Stomach smooth muscle (tissue), 2 donors: ENCODE measurements at regions not wholly inside any gene's neighbourhood (a gene's known extent, or its start where the extent isn't known, plus 50 kb on each side); places are given as distances from the start of the nearest gene placed in this dataset.

Source experiments
- H3K27ac ChIP-seq: one replicate; pipeline ENCODE4 v1.7.0; 2013; ENCODE audit warnings: mild to moderate bottlenecking, low read length, inconsistent platforms
- H3K27me3 ChIP-seq, 2 donors: one replicate each; pipeline ENCODE4 v1.7.0; 2013; ENCODE audit warnings: low read length in 2 of 2; ENCODE audit not compliant: insufficient read depth in 2 of 2, control insufficient read depth in 1 of 2
- H3K36me3 ChIP-seq, 2 donors: one replicate each; pipeline ENCODE4 v1.7.0; 2013; ENCODE audit warnings: low read length in 2 of 2; ENCODE audit not compliant: control insufficient read depth in 2 of 2, insufficient read depth in 2 of 2
- H3K4me1 ChIP-seq: one replicate; pipeline ENCODE4 v1.7.0; 2013; ENCODE audit warnings: low read length; ENCODE audit not compliant: control insufficient read depth, insufficient read depth
- H3K4me3 ChIP-seq, 2 donors: one replicate each; pipeline ENCODE4 v1.7.0; 2013; ENCODE audit warnings: low read length in 2 of 2
- H3K9ac ChIP-seq, 2 donors: one replicate each; pipeline ENCODE4 v1.7.0; 2013; ENCODE audit warnings: low read length in 2 of 2, mild to moderate bottlenecking in 1 of 2
- H3K9me3 ChIP-seq, 2 donors: one replicate each; pipeline ENCODE4 v1.7.0; 2013; ENCODE audit warnings: low read length in 2 of 2; ENCODE audit not compliant: control insufficient read depth in 2 of 2
- donor health status: healthy.
- donor health status: Pancreatic carcinoma.

- no peak overlapping the region for H3K4me3 ChIP-seq
- no peaks in the 10 kb centered on the region for H3K9me3 ChIP-seq
- H3K9ac ChIP-seq: no peak overlapping the region
- H3K27me3 ChIP-seq: peaks cover 0 to 8% of the 10 kb centered on the region in 2 donors
- H3K36me3 ChIP-seq: no peaks in the 10 kb centered on the region
- no peak overlapping the region for H3K27ac ChIP-seq
- H3K4me1 ChIP-seq: no peaks in the 10 kb centered on the region
These were observed 297.1 kb upstream of the MSX2 start for GRCh38 chr5:174427304-174427703.

DNA sequence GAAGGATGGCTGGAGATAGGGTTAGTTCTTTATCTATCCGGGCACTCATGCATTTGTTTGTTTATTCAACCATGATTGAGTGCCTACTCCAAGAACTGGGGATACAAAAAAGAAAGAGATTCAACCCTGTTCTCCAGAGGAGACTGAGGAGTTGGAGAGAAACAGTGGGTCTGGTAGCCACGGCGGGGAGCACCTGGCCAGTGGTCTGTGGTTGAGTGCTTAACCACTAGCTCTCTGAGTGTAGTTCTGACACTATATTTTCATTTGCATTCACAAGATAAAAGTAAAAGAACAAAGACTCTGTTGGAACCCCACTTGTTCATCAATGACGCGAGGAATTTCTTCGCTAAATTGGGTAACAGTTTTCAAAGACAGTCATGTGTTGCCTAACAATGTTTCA lies 295.5 kb upstream of the MSX2 start:
- Histone ChIP-seq H3K9me3 (no peaks in the 10 kb centered on the region), H3K9ac (no peak overlapping the region), H3K27me3 (peaks cover 0 to 6% of the 10 kb centered on the region in 2 donors), H3K27ac (no peak overlapping the region), H3K4me3 (no peak overlapping the region), H3K4me1 (no peaks in the 10 kb centered on the region), H3K36me3 (no peaks in the 10 kb centered on the region)

DNA sequence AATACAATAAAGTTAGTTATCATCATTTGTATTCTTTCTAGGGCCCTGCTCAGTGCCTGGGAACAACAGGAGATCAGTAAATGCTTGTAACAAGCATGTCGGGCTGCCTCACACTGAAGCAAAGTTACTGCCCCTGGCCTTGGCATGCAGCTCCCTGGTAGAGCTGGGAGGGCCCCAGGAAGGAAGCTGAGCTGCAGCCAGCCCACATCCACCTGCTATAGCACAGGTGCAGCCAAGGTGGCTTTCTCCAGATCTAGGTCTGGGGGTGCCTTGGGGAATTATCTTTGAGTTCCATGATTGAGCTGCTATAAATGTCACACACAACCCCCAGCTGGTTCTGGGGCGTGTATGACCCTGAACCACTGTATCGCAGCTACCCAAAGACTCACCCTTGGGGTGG lies 293.4 kb upstream of the MSX2 start:
- no peaks in the 10 kb centered on the region for H3K9me3 ChIP-seq
- no peak overlapping the region for H3K27ac ChIP-seq
- H3K36me3 ChIP-seq: no peaks in the 10 kb centered on the region
- peaks cover 0 to 7% of the 10 kb centered on the region in 2 donors for H3K27me3 ChIP-seq
- no peak overlapping the region for H3K9ac ChIP-seq
- H3K4me1 ChIP-seq: no peaks in the 10 kb centered on the region
- no peak overlapping the region for H3K4me3 ChIP-seq

DNA sequence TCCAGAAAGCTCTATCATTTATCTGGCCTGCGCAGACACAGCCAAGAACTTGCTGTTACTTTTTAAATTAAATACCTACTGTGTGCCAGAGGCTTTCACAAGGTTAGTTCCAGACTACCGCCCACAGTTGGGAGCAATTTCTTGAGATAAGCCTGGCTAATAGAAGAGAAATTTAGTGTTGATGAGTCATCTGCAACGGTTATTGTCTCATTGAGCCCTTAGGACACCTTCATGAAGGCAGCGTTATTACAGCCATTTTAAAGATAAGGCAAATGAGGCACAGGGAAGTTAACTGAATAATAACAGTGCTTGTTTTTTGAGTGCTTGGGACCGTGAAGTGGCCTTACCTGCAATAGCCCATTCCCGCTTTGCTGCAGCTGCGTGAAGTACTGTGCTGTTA lies 292.9 kb upstream of the MSX2 start:
- Histone ChIP-seq H3K4me3 (no peak overlapping the region), H3K9me3 (no peaks in the 10 kb centered on the region), H3K27me3 (peaks cover 0 to 7% of the 10 kb centered on the region in 2 donors), H3K4me1 (no peaks in the 10 kb centered on the region), H3K27ac (no peak overlapping the region), H3K9ac (no peak overlapping the region), H3K36me3 (no peaks in the 10 kb centered on the region)

GRCh38 chr5:174433098-174433497 lies 291.3 kb upstream of the MSX2 start:
- no peak overlapping the region for H3K4me3 ChIP-seq
- H3K36me3 ChIP-seq: no peaks in the 10 kb centered on the region
- no peaks in the 10 kb centered on the region for H3K9me3 ChIP-seq
- no peak overlapping the region for H3K9ac ChIP-seq
- peaks cover 0 to 7% of the 10 kb centered on the region in 2 donors for H3K27me3 ChIP-seq
- no peaks in the 10 kb centered on the region for H3K4me1 ChIP-seq
- H3K27ac ChIP-seq: no peak overlapping the region

DNA sequence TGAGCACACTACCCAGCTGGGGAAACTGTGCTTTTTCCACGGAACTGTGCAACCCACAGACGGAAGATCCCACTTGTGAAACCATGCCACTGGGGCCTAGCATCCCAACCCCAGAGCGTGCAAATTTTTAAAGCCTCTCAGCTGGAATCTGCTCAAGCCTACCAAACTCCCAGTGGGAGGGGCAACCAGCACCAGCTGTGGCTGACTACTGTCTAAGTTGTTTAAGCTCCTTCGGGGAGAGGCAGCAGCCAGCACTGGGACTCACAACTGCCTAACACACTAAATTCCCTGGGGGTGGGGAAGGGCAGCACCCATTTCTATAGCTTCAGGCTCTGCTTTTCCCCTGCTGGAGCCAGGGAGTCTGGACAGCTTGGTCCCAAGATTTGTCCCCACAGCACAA lies 287.6 kb upstream of the MSX2 start:
- Histone ChIP-seq H3K4me3 (no peak overlapping the region), H3K27me3 (peaks cover 0 to 4% of the 10 kb centered on the region in 2 donors), H3K9ac (no peak overlapping the region), H3K36me3 (no peaks in the 10 kb centered on the region), H3K27ac (no peak overlapping the region), H3K9me3 (no peaks in the 10 kb centered on the region), H3K4me1 (no peaks in the 10 kb centered on the region)

- no peaks in the 10 kb centered on the region for H3K36me3 ChIP-seq
- no peak overlapping the region for H3K4me3 ChIP-seq
These were observed 279.7 kb upstream of the MSX2 start for GRCh38 chr5:174444479-174445188.

GRCh38 chr5:174446446-174446845 lies 277.9 kb upstream of the MSX2 start:
- Histone ChIP-seq H3K36me3 (no peaks in the 10 kb centered on the region), H3K4me1 (no peaks in the 10 kb centered on the region), H3K9me3 (peaks cover 2 to 3% of the 10 kb centered on the region in 2 donors), H3K9ac (no peak overlapping the region), H3K27ac (no peak overlapping the region), H3K4me3 (no peak overlapping the region), H3K27me3 (peaks cover 2 to 10% of the 10 kb centered on the region in 2 donors)

More at GRCh38 chr5:174444479-174445188, 279.7 kb upstream of the MSX2 start:
- Histone ChIP-seq H3K9ac (no peak overlapping the region), H3K4me1 (no peaks in the 10 kb centered on the region), H3K27ac (no peak overlapping the region), H3K9me3 (peaks cover 0 to 2% of the 10 kb centered on the region in 2 donors), H3K27me3 (peaks cover 2 to 10% of the 10 kb centered on the region in 2 donors)

DNA sequence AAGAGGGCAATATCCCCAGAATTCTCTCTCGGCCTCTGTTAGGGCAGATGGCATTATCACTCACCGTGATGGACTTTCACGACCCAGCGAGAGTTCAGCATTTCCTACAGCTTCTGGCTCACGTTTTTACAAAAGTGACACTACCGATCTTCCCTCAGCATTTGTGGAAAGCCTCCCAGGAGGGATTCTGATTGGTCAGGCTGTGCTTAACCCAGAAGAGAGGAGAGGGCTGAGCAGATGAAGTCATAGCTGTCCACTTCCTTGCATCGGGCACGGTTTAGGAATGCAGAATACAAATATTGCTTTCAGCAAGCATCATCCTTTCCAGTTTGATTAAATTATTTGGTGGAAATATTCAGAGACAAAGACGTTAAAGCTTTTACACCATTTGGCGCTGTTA lies 277.4 kb upstream of the MSX2 start:
- no peak overlapping the region for H3K9ac ChIP-seq
- H3K27me3 ChIP-seq: peaks cover 2 to 10% of the 10 kb centered on the region in 2 donors
- H3K27ac ChIP-seq: no peak overlapping the region
- no peaks in the 10 kb centered on the region for H3K4me1 ChIP-seq
- H3K36me3 ChIP-seq: no peaks in the 10 kb centered on the region
- H3K4me3 ChIP-seq: no peak overlapping the region
- peaks cover 2 to 3% of the 10 kb centered on the region in 2 donors for H3K9me3 ChIP-seq

DNA sequence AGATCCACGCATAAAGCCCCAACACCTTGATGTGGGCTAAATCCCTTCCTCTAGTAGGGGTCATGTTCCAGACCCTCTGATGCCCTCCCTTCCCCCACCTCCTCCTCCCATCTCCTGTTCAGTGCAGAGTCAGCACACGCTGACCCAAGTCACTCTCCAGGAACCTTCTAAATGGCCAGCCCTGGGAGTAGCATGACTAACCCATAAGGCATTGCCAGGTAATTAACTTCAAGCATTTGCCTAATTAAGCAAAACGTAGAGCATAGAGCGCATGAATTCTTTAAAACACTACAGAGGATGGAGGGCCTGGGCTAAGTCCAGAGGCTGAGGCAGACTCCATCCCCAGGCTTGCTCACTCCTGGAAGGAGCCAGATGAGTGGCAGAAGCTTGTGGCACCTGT lies 276.3 kb upstream of the MSX2 start:
- Histone ChIP-seq H3K27ac (no peak overlapping the region), H3K4me3 (no peak overlapping the region), H3K9me3 (peaks cover 2 to 3% of the 10 kb centered on the region in 2 donors), H3K27me3 (peaks cover 2 to 10% of the 10 kb centered on the region in 2 donors), H3K4me1 (no peaks in the 10 kb centered on the region), H3K36me3 (no peaks in the 10 kb centered on the region), H3K9ac (no peak overlapping the region)

GRCh38 chr5:174448662-174449061 lies 275.7 kb upstream of the MSX2 start:
- peaks cover 2 to 10% of the 10 kb centered on the region in 2 donors for H3K27me3 ChIP-seq
- H3K4me1 ChIP-seq: no peaks in the 10 kb centered on the region
- no peak overlapping the region for H3K4me3 ChIP-seq
- H3K9ac ChIP-seq: no peak overlapping the region
- no peaks in the 10 kb centered on the region for H3K36me3 ChIP-seq
- no peak overlapping the region for H3K27ac ChIP-seq
- H3K9me3 ChIP-seq: peaks cover 2 to 3% of the 10 kb centered on the region in 2 donors
